Tibial nerve (tissue), 3 donors: ENCODE measurements at regions not wholly inside any gene's neighbourhood (a gene's known extent, or its start where the extent isn't known, plus 50 kb on each side); places are given as distances from the start of the nearest gene placed in this dataset.

Experiments
- EP300 ChIP-seq, 2 donors: sonication (generic); formaldehyde crosslinking; IDR thresholded peaks; one replicate each; pipeline ENCODE4 v1.6.1; 2017; ENCODE audit warnings: antibody characterized with exemption in 2 of 2, mild to moderate bottlenecking in 1 of 2
- POLR2A ChIP-seq, 2 donors: fragments of 450-650 bp; IDR thresholded peaks; one replicate each; pipeline ENCODE4 v1.6.1; 2017; ENCODE audit warnings: antibody characterized with exemption in 2 of 2, mild to moderate bottlenecking in 2 of 2, moderate library complexity in 2 of 2

GRCh38 chr2:66862885-66863650 is 428.1 kb downstream of the MEIS1 start:
- no peak for TF ChIP-seq POLR2A (IDR thresholded peaks at IDR 0.05)
- TF ChIP-seq EP300 (IDR thresholded peaks at IDR 0.05) = no peak
